Right lobe of liver (tissue), 4 donors: ENCODE measurements at regions not wholly inside any gene's neighbourhood (a gene's known extent, or its start where the extent isn't known, plus 50 kb on each side); places are given as distances from the start of the nearest gene placed in this dataset.

Experiments
- POLR2A ChIP-seq: fragments of 450-650 bp; IDR thresholded peaks from one replicate; pipeline ENCODE4 v1.6.1; 2017; ENCODE audit warnings: antibody characterized with exemption, mild to moderate bottlenecking
- TF ChIP-seq, protein P1 (sequence below), 4 donors: fragments of 200-600 bp in 3 of 4; fragments of 450-650 bp in 1 of 4; IDR thresholded peaks; one replicate each; pipeline versions ENCODE4 v1.5.1 to v1.8.0; 2016 to 2022; ENCODE audit warnings: antibody characterized with exemption in 4 of 4, mild to moderate bottlenecking in 2 of 4
- donor health status: DM: no; HTN: no; CAD: no.
- donor health status: DM: no; HTN: no; CAD: no.
- donor health status: DM: no; HTN: yes; CAD: no.

DNA sequence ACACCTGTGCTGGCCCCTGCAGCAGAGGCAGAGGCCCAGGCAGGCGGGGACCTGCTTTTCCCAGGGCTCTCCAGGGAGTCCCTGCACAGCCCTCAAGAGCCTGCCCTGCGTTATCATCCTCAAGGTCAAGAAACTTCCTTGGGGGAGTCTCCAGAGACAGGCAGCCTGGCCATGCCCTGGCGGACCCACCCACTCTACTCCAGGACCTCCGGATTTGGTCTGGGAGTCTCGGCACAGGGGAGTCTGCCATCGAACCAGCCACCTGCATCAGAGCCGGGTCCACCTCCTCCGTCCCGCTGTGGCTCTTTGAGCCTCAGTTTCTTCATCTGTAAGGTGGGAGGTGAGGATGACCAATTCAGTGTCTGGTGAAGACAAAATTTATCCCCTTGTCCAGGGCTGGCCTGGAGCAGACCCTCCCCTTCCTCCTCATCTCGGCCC, 75.3 kb upstream of the TNRC6C start:
- TF ChIP-seq, protein P1, sequence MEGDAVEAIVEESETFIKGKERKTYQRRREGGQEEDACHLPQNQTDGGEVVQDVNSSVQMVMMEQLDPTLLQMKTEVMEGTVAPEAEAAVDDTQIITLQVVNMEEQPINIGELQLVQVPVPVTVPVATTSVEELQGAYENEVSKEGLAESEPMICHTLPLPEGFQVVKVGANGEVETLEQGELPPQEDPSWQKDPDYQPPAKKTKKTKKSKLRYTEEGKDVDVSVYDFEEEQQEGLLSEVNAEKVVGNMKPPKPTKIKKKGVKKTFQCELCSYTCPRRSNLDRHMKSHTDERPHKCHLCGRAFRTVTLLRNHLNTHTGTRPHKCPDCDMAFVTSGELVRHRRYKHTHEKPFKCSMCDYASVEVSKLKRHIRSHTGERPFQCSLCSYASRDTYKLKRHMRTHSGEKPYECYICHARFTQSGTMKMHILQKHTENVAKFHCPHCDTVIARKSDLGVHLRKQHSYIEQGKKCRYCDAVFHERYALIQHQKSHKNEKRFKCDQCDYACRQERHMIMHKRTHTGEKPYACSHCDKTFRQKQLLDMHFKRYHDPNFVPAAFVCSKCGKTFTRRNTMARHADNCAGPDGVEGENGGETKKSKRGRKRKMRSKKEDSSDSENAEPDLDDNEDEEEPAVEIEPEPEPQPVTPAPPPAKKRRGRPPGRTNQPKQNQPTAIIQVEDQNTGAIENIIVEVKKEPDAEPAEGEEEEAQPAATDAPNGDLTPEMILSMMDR (IDR thresholded peaks at IDR 0.05) = no peak
- no peak for TF ChIP-seq POLR2A
